CD4-positive, alpha-beta T cell (primary cell): ENCODE measurements at regions not wholly inside any gene's neighbourhood (a gene's known extent, or its start where the extent isn't known, plus 50 kb on each side); places are given as distances from the start of the nearest gene placed in this dataset.

ENCODE experiments used
- ATAC-seq: fragments of 200-7000 bp; cut with Tn5 transposase; one replicate; pipeline ENCODE4 v1.10.0; 2022; ENCODE audit warnings: mild to moderate bottlenecking; ENCODE audit not compliant: poor library complexity
- CTCF ChIA-PET: fragments of 350-600 bp; sonication (Branson Sonifier 250); formaldehyde crosslinking; loops from one replicate; lab custom pipeline; 2021; ENCODE audit warnings: antibody characterized with exemption, inconsistent platforms; lab: Charles Lee
- POLR2A ChIA-PET: fragments of 350-600 bp; sonication (Branson Sonifier 250); formaldehyde crosslinking; loops from one replicate; lab custom pipeline; 2021; ENCODE audit warnings: antibody characterized with exemption, inconsistent platforms; lab: Charles Lee
- DNase-seq, 14 experiments: peaks; one replicate each; pipeline ENCODE4 v3.0.0-alpha.2; 2013 to 2020; ENCODE audit warnings: mixed read lengths in 2 of 14
- H3K27ac ChIP-seq, 2 donors: one replicate each; pipeline versions ENCODE4 v1.5.1 to v1.7.0; 2013; ENCODE audit warnings: low read length in 2 of 2, low read depth in 1 of 2, mild to moderate bottlenecking in 1 of 2
- H3K27me3 ChIP-seq, 2 experiments: 1 replicate in 1 of 2; 2 replicates in 1 of 2; pipeline versions ENCODE4 v1.6.1 to v1.7.0; 2013; ENCODE audit warnings: low read length in 2 of 2, control low read depth in 1 of 2, mild to moderate bottlenecking in 1 of 2, moderate library complexity in 1 of 2; ENCODE audit not compliant: insufficient read depth in 2 of 2, control insufficient read depth in 1 of 2
- H3K36me3 ChIP-seq: one replicate; pipeline ENCODE4 v1.6.1; 2013; ENCODE audit warnings: low read length, control low read depth; ENCODE audit not compliant: insufficient read depth
- H3K4me1 ChIP-seq: one replicate; pipeline ENCODE4 v1.6.1; 2013; ENCODE audit warnings: low read length, control low read depth; ENCODE audit not compliant: insufficient read depth
- H3K4me3 ChIP-seq: one replicate; pipeline ENCODE4 v1.5.1; 2013; ENCODE audit warnings: mild to moderate bottlenecking, low read length, moderate library complexity
- H3K9me3 ChIP-seq, 2 experiments: 1 replicate in 1 of 2; 2 replicates in 1 of 2; pipeline versions ENCODE4 v1.6.1 to v1.7.0; 2013; ENCODE audit warnings: low read length in 2 of 2, mild to moderate bottlenecking in 2 of 2, control low read depth in 1 of 2, moderate library complexity in 1 of 2; ENCODE audit not compliant: control insufficient read depth in 1 of 2, insufficient read depth in 1 of 2
- H3K27ac Mint-ChIP-seq: one replicate; pipeline ENCODE4 v1.8.0; 2020; ENCODE audit warnings: mixed read lengths
- H3K27me3 Mint-ChIP-seq: one replicate; pipeline ENCODE4 v1.8.0; 2021; ENCODE audit warnings: mixed read lengths
- H3K36me3 Mint-ChIP-seq: one replicate; pipeline ENCODE4 v1.8.0; 2021; ENCODE audit warnings: low read depth, mixed read lengths
- H3K4me1 Mint-ChIP-seq: one replicate; pipeline ENCODE4 v1.8.0; 2021; ENCODE audit warnings: low read depth, mixed read lengths
- H3K4me3 Mint-ChIP-seq: one replicate; pipeline ENCODE4 v1.8.0; 2020; ENCODE audit warnings: mild to moderate bottlenecking, mixed read lengths
- H3K9me3 Mint-ChIP-seq: one replicate; pipeline ENCODE4 v1.8.0; 2020; ENCODE audit warnings: mixed read lengths
- CTCF ChIP-seq: fragments of 200-600 bp; IDR thresholded peaks from one replicate; pipeline ENCODE4 v1.8.0; 2022; ENCODE audit warnings: antibody characterized with exemption, mild to moderate bottlenecking
- intact Hi-C, 2 experiments: fragments of 100-400 bp; cut with DNase I in 1 of 2; cut with micrococcal nuclease in 1 of 2; formaldehyde crosslinking; loops; one replicate each; pipeline versions ENCODE4 v1.15.1 to v1.9.0; 2023 to 2025; cut with DNase I, micrococcal nuclease

- no peak overlapping the region for H3K4me3 Mint-ChIP-seq
- no peak overlapping the region for H3K27ac Mint-ChIP-seq
- H3K4me1 Mint-ChIP-seq = no peaks in the 10 kb centered on the region
- Histone ChIP-seq H3K9me3 (peaks cover 0 to 3% of the 10 kb centered on the region in 2 experiments), H3K27ac (no peak overlapping the region), H3K4me3 (no peak overlapping the region), H3K36me3 (no peaks in the 10 kb centered on the region), H3K27me3 (no peaks in the 10 kb centered on the region), H3K4me1 (no peaks in the 10 kb centered on the region)
- CTCF ChIA-PET = no interaction called here
- DNase-seq (no peak), ATAC-seq (no peak)
- no peak for TF ChIP-seq CTCF
- H3K9me3 Mint-ChIP-seq = no peaks in the 10 kb centered on the region
- intact Hi-C loops = no loop called here
- no peaks in the 10 kb centered on the region for H3K36me3 Mint-ChIP-seq
- POLR2A ChIA-PET = no interaction called here
- H3K27me3 Mint-ChIP-seq = no peaks in the 10 kb centered on the region
These were observed 379.6 kb upstream of the ATP11B start for GRCh38 chr3:182413682-182414081.

GRCh38 chr3:182414586-182414985, 378.7 kb upstream of the ATP11B start:
- CTCF ChIA-PET = no interaction called here
- no peak overlapping the region for H3K4me3 Mint-ChIP-seq
- H3K4me1 Mint-ChIP-seq = no peaks in the 10 kb centered on the region

GRCh38 chr3:182420741-182421140, 372.6 kb upstream of the ATP11B start:
- H3K9me3 Mint-ChIP-seq = no peaks in the 10 kb centered on the region
- H3K27me3 Mint-ChIP-seq = no peaks in the 10 kb centered on the region
- no peaks in the 10 kb centered on the region for H3K4me1 Mint-ChIP-seq
- no peaks in the 10 kb centered on the region for H3K36me3 ChIP-seq
- H3K4me3 Mint-ChIP-seq = no peak overlapping the region
- intact Hi-C loops = no loop called here
- ChIA-PET CTCF (no interaction called here), POLR2A (no interaction called here)
- no peaks in the 10 kb centered on the region for H3K36me3 Mint-ChIP-seq
- DNase-seq (no peak), ATAC-seq (no peak)
- H3K27ac Mint-ChIP-seq = no peak overlapping the region
- no peaks in the 10 kb centered on the region for H3K9me3 ChIP-seq
- H3K27ac ChIP-seq = no peak overlapping the region
- no peaks in the 10 kb centered on the region for H3K4me1 ChIP-seq
- no peaks in the 10 kb centered on the region for H3K27me3 ChIP-seq
- no peak for TF ChIP-seq CTCF
- no peak overlapping the region for H3K4me3 ChIP-seq

More at GRCh38 chr3:182414586-182414985, 378.7 kb upstream of the ATP11B start:
- Mint-ChIP-seq H3K27ac (no peak overlapping the region), H3K36me3 (no peaks in the 10 kb centered on the region), H3K9me3 (no peaks in the 10 kb centered on the region), H3K27me3 (no peaks in the 10 kb centered on the region)
- H3K27me3 ChIP-seq = no peaks in the 10 kb centered on the region
- no peaks in the 10 kb centered on the region for H3K4me1 ChIP-seq
- ATAC-seq (no peak), DNase-seq (no peak)
- H3K27ac ChIP-seq = no peak overlapping the region
- H3K4me3 ChIP-seq = no peak overlapping the region
- no peaks in the 10 kb centered on the region for H3K36me3 ChIP-seq
- peaks cover 0 to 3% of the 10 kb centered on the region in 2 experiments for H3K9me3 ChIP-seq
- intact Hi-C loops = no loop called here
- no peak for TF ChIP-seq CTCF
- POLR2A ChIA-PET = no interaction called here
